ENCODE measurements at regions not wholly inside any gene's neighbourhood (a gene's known extent, or its start where the extent isn't known, plus 50 kb on each side); places are given as distances from the start of the nearest gene placed in this dataset.

DNA sequence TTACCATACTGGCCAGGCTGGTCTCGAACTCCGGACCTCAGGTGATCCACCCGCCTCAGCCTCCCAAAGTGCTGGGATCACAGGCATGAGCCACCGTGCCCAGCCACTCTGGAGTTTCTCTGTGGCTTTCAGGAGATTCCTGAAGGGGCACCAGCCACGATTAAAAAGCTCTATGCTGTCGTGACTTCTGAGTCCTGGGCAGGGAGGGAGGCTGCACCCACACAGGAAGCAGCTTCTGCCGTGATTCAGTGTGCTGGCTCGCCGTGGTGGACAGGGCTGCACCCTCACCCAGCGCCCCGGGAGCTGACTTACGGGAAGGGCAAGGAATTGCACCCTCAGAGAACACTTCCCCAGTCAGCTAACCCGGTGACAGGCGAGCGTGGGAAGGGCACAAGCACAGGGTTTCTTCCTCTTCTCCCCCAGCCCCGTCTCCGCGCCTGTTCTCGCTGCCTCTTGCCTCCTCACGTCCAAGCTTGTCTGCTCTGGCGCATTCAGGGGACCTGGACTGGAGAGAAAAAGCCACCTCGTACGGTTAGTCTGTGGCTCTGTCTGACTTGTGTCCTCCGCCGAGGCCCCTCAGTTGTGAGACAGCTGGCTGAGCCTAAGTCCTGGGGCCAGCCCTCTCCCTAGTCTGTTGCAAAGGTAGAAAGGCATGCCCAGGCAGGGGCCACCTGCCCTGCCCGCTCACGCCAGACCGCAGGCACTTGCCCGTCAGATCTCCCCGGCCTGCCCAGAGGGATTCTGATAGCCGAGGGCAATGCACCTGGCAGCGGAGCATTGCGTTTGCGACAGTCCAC lies 145.0 kb downstream of the SEC14L1 start:
- no peak overlapping the region for H3K4me3 ChIP-seq
- no peak for TF ChIP-seq CTCF (IDR thresholded peaks at IDR 0.05)
- ATAC-seq = peak in 1 of 4 donors; percentile 7

DNA sequence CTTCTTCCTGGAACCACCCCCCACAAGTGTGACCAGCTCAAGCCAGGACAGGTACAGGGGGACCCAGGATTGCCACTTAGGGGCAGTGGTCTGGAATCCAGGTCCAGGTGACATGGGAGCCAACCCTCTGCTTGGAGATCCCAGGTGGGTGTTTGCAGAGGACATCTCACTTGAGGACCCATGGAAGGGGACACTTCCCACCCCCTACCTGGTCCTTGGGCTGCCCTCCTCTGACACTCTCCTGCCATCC lies 145.5 kb downstream of the SEC14L1 start:
- no peak for FAIRE-seq
- no peak overlapping the region for H3K4me3 ChIP-seq

More for the DNA sequence above, 145.0 kb downstream of the SEC14L1 start:
- WGBS, 2 donors = 80 to 85% methylated on average over 34 of the region's 34 CpGs
- peaks cover 38 to 51% (median 40%) of the 10 kb centered on the region in 3 donors for H3K4me1 ChIP-seq
- no peaks in the 10 kb centered on the region for H3K36me3 ChIP-seq
- no peak for FAIRE-seq
- H3K9me3 ChIP-seq = no peaks in the 10 kb centered on the region
- peak in 5 of 6 donors; percentile 50 to 80 (median 66) for DNase-seq
- H3K27ac ChIP-seq = peak overlapping the region; percentile 85 to 94 (median 90)
- intact Hi-C loops (cut with DNase I) = no loop called here
- no peaks in the 10 kb centered on the region for H3K27me3 ChIP-seq

GRCh38 chr17:77286641-77287431 lies 146.1 kb downstream of the SEC14L1 start:
- Histone ChIP-seq H3K27ac (peak overlapping the region; percentile 85 to 94 (median 90)), H3K4me3 (peak overlapping the region in 1 of 4 donors; percentile 2), H3K9me3 (no peaks in the 10 kb centered on the region), H3K4me1 (peaks cover 36 to 50% (median 38%) of the 10 kb centered on the region in 3 donors), H3K36me3 (no peaks in the 10 kb centered on the region), H3K27me3 (no peaks in the 10 kb centered on the region)
- FAIRE-seq (no peak), ATAC-seq (peak; percentile 39 to 59 (median 57)), DNase-seq (peak; percentile 72 to 92 (median 82))
- TF ChIP-seq CTCF (IDR thresholded peaks at IDR 0.05) = no peak
- WGBS, 2 donors = 26 to 35% methylated on average over 21 of the region's 21 CpGs
- intact Hi-C loops (cut with DNase I) = no loop called here

More for the DNA sequence above, 145.5 kb downstream of the SEC14L1 start:
- no peaks in the 10 kb centered on the region for H3K9me3 ChIP-seq
- ATAC-seq = no peak
- no peaks in the 10 kb centered on the region for H3K36me3 ChIP-seq
- H3K27me3 ChIP-seq = no peaks in the 10 kb centered on the region
- intact Hi-C loops (cut with DNase I) = no loop called here
- H3K4me1 ChIP-seq = peaks cover 38 to 51% (median 40%) of the 10 kb centered on the region in 3 donors
- H3K27ac ChIP-seq = peak overlapping the region; percentile 85 to 94 (median 90)
- DNase-seq = no peak
- no peak for TF ChIP-seq CTCF (IDR thresholded peaks at IDR 0.05)

DNA sequence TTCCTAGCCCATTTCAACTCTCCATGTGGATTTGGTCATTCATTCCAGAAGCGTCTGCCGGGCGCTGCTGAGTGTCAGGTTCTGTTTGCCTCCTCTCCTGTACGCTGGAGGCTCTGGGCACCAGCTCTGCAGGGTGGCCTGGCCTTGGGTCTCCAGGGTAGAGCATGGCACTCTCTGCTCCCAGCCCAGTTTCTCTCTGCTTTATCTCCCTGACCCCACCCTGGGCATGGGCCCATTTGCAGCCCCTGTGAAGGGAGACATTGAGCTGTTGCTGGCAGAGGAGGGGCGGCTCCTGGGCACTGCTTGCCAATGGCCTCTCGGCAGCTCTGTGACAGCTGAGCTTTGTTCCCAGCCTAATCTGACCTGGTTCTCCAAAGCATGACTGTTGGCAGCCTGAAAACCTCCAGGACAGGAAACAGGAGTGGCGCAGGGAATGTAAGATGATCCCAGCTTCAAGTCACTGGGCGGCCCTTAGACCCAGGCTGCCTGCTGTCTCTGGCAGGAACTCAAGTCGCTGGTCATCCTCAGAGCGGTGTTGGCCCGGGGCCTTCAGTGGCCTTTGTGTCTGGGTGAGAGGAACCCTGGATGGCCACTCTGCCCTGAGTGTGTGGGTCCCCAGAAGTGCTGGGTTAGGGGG lies 146.8 kb downstream of the SEC14L1 start:
- FAIRE-seq = no peak
- Histone ChIP-seq H3K27ac (peak overlapping the region; percentile 85 to 94 (median 90)), H3K4me3 (peak overlapping the region in 2 of 4 donors; percentile 2 to 17), H3K4me1 (peaks cover 35 to 43% (median 38%) of the 10 kb centered on the region in 3 donors), H3K27me3 (no peaks in the 10 kb centered on the region), H3K36me3 (no peaks in the 10 kb centered on the region), H3K9me3 (no peaks in the 10 kb centered on the region)
- TF ChIP-seq CTCF (IDR thresholded peaks at IDR 0.05) = no peak
- peak; percentile 66 to 76 (median 70) for ATAC-seq
- 12 to 16% methylated on average over 11 of the region's 11 CpGs for WGBS, 2 donors
- peak; percentile 69 to 87 (median 85) for DNase-seq
- intact Hi-C loops (cut with DNase I) = no loop called here

Data from pancreas (tissue), 10 donors.